ENCODE measurements at regions not wholly inside any gene's neighbourhood (a gene's known extent, or its start where the extent isn't known, plus 50 kb on each side); places are given as distances from the start of the nearest gene placed in this dataset.

DNA sequence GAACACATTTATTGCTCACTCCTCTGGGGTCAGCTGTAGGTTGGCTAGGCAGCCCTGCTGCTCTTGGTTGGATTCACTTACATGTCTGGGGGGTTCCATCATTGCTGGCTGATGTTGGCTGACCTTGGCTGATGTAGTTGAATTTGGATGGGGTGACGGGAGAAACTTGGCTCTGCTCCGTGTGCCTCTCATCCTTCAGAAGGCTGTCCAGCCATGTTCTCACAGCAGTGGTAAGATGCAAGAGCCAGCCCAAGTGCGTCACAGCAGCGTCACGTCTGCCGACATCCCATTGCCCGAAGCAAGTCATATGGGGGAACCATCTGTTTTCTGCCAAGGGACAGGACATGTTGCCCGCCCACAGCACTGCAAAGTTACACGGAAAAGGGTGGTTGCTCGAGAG, 613.5 kb downstream of the MATN1 start:
- 37% methylated on average over 10 of the region's 10 CpGs for WGBS (ENCODE audit: insufficient coverage, insufficient replicate concordance, low lambda C conversion rate, missing lambda C conversion rate)
- ChIA-PET POLR2A (no interaction called here), RAD21 (ENCODE audit: unreplicated experiment) (no interaction called here), SMC1A (ENCODE audit: uncharacterized antibody, unreplicated experiment) (no interaction called here), CTCF (no interaction called here)
- H2AFZ ChIP-seq (ENCODE audit: control insufficient read depth, low read depth, low read length): no peak overlapping the region
- peaks cover 2 to 11% of the 10 kb centered on the region in 2 experiments for H3K27me3 ChIP-seq (replicated peaks in 1 of 2; ENCODE audit: control insufficient read depth in 2 of 2, insufficient read depth in 2 of 2, low read length in 1 of 2)
- no peak for TF ChIP-seq NFYB (IDR thresholded peaks at IDR 0.05; ENCODE audit: insufficient read depth, low read depth, low read length)
- no peak for TF ChIP-seq SREBF1 (IDR thresholded peaks at IDR 0.05; ENCODE audit: low read length)
- TF ChIP-seq CBFB (IDR thresholded peaks at IDR 0.05; ENCODE audit: low read depth): no peak
- TF ChIP-seq POLR2A (IDR thresholded peaks at IDR 0.05; ENCODE audit: low read depth, low read length): no peak
- TF ChIP-seq, protein P1, sequence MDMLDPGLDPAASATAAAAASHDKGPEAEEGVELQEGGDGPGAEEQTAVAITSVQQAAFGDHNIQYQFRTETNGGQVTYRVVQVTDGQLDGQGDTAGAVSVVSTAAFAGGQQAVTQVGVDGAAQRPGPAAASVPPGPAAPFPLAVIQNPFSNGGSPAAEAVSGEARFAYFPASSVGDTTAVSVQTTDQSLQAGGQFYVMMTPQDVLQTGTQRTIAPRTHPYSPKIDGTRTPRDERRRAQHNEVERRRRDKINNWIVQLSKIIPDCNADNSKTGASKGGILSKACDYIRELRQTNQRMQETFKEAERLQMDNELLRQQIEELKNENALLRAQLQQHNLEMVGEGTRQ (IDR thresholded peaks at IDR 0.05; ENCODE audit: borderline replicate concordance, low read depth, low read length): no peak
- TF ChIP-seq, protein P2, sequence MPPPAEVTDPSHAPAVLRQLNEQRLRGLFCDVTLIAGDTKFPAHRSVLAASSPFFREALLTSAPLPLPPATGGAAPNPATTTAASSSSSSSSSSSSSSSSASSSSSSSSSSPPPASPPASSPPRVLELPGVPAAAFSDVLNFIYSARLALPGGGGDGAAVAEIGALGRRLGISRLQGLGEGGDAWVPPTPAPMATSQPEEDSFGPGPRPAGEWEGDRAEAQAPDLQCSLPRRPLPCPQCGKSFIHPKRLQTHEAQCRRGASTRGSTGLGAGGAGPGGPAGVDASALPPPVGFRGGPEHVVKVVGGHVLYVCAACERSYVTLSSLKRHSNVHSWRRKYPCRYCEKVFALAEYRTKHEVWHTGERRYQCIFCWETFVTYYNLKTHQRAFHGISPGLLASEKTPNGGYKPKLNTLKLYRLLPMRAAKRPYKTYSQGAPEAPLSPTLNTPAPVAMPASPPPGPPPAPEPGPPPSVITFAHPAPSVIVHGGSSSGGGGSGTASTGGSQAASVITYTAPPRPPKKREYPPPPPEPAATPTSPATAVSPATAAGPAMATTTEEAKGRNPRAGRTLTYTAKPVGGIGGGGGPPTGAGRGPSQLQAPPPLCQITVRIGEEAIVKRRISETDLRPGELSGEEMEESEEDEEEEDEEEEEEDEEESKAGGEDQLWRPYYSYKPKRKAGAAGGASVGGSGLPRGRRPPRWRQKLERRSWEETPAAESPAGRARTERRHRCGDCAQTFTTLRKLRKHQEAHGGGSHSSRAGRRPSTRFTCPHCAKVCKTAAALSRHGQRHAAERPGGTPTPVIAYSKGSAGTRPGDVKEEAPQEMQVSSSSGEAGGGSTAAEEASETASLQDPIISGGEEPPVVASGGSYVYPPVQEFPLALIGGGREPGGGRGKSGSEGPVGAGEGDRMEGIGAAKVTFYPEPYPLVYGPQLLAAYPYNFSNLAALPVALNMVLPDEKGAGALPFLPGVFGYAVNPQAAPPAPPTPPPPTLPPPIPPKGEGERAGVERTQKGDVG (CRISPR knock-in tag; IDR thresholded peaks at IDR 0.05): no peak
- TF ChIP-seq, protein P3, sequence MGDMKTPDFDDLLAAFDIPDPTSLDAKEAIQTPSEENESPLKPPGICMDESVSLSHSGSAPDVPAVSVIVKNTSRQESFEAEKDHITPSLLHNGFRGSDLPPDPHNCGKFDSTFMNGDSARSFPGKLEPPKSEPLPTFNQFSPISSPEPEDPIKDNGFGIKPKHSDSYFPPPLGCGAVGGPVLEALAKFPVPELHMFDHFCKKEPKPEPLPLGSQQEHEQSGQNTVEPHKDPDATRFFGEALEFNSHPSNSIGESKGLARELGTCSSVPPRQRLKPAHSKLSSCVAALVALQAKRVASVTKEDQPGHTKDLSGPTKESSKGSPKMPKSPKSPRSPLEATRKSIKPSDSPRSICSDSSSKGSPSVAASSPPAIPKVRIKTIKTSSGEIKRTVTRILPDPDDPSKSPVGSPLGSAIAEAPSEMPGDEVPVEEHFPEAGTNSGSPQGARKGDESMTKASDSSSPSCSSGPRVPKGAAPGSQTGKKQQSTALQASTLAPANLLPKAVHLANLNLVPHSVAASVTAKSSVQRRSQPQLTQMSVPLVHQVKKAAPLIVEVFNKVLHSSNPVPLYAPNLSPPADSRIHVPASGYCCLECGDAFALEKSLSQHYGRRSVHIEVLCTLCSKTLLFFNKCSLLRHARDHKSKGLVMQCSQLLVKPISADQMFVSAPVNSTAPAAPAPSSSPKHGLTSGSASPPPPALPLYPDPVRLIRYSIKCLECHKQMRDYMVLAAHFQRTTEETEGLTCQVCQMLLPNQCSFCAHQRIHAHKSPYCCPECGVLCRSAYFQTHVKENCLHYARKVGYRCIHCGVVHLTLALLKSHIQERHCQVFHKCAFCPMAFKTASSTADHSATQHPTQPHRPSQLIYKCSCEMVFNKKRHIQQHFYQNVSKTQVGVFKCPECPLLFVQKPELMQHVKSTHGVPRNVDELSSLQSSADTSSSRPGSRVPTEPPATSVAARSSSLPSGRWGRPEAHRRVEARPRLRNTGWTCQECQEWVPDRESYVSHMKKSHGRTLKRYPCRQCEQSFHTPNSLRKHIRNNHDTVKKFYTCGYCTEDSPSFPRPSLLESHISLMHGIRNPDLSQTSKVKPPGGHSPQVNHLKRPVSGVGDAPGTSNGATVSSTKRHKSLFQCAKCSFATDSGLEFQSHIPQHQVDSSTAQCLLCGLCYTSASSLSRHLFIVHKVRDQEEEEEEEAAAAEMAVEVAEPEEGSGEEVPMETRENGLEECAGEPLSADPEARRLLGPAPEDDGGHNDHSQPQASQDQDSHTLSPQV (IDR thresholded peaks at IDR 0.05): no peak
- TF ChIP-seq CHD2 (IDR thresholded peaks at IDR 0.05; ENCODE audit: borderline replicate concordance, low read depth, low read length): no peak
- no peak for TF ChIP-seq CREM (IDR thresholded peaks at IDR 0.05; ENCODE audit: low read depth)
- no peak overlapping the region for H3K4me3 ChIP-seq
- intact Hi-C loops (cut with micrococcal nuclease; ENCODE audit: unreplicated experiment): loop anchor here (5.0 kb wide), 1 partner anchor 873 kb away; the partner anchor contains the start of gene PTPRU
- no peak overlapping the region for H3K9ac ChIP-seq (ENCODE audit: control insufficient read depth, insufficient read depth, low read length)
- no peak overlapping the region for H3K27ac ChIP-seq (ENCODE audit: control insufficient read depth, insufficient read depth)
- no peak overlapping the region for H3K4me2 ChIP-seq (ENCODE audit: control insufficient read depth, insufficient read depth)
- no peaks in the 10 kb centered on the region for H3K36me3 ChIP-seq (ENCODE audit: control insufficient read depth in 2 of 2, insufficient read depth in 2 of 2, low read length in 1 of 2)
- H3K4me1 ChIP-seq (ENCODE audit: control insufficient read depth, insufficient read depth, low read length): no peaks in the 10 kb centered on the region
- ATAC-seq (no peak), FAIRE-seq (no peak), DNase-seq (ENCODE audit: low read depth, low spot score) (no peak)
- no peaks in the 10 kb centered on the region for H3K79me2 ChIP-seq (ENCODE audit: control insufficient read depth, insufficient read depth, low read length)
- no peaks in the 10 kb centered on the region for H4K20me1 ChIP-seq (ENCODE audit: control insufficient read depth, insufficient read depth)
- no peaks in the 10 kb centered on the region for H3K9me3 ChIP-seq (replicated peaks; ENCODE audit: control insufficient read depth, insufficient read depth, low read length)
- no TSS peak for BruUV-seq (replicated peaks)
- in situ Hi-C loops (cut with MboI): no loop called here
